WTC11 (cell line): ENCODE measurements at regions not wholly inside any gene's neighbourhood (a gene's known extent, or its start where the extent isn't known, plus 50 kb on each side); places are given as distances from the start of the nearest gene placed in this dataset.

Experiments
- ATAC-seq: fragments of 200-7000 bp; cut with Tn5 transposase; 2 replicates; pipeline ENCODE4 v1.10.0; 2021; ENCODE audit warnings: mild to moderate bottlenecking, moderate library complexity
- CTCF ChIA-PET: fragments of 300-600 bp; sonication (Branson Sonifier 250); formaldehyde crosslinking; loops from one replicate; lab custom pipeline; 2021; ENCODE audit warnings: antibody characterized with exemption; lab: Charles Lee
- POLR2A ChIA-PET: fragments of 350-600 bp; sonication (Branson Sonifier 250); formaldehyde crosslinking; loops from one replicate; lab custom pipeline; 2021; ENCODE audit warnings: antibody characterized with exemption; lab: Charles Lee
- DNase-seq: peaks from one replicate; pipeline ENCODE4 v3.0.0; 2021; ENCODE audit warnings: low spot score
- H3K27ac Mint-ChIP-seq: 2 replicates; pipeline ENCODE4 v1.8.0; 2021; ENCODE audit warnings: mixed read lengths
- H3K27me3 Mint-ChIP-seq: 2 replicates; pipeline ENCODE4 v1.8.0; 2021; ENCODE audit warnings: low read depth, mild to moderate bottlenecking, moderate library complexity, mixed read lengths
- H3K36me3 Mint-ChIP-seq: 2 replicates; pipeline ENCODE4 v1.8.0; 2021; ENCODE audit warnings: mixed read lengths
- H3K4me1 Mint-ChIP-seq: 2 replicates; pipeline ENCODE4 v1.8.0; 2022; ENCODE audit warnings: mixed read lengths
- H3K4me3 Mint-ChIP-seq: 2 replicates; pipeline ENCODE4 v1.8.0; 2021; ENCODE audit warnings: mild to moderate bottlenecking, moderate library complexity, mixed read lengths
- H3K9me3 Mint-ChIP-seq: 2 replicates; pipeline ENCODE4 v1.8.0; 2021; ENCODE audit warnings: mixed read lengths
- ATF3 ChIP-seq: sonication (generic); formaldehyde crosslinking; conservative IDR thresholded peaks from 2 replicates; pipeline ENCODE4 v1.8.1; 2022; ENCODE audit warnings: mild to moderate bottlenecking, missing genetic modification reagents
- E2F4 ChIP-seq: sonication (generic); formaldehyde crosslinking; IDR thresholded peaks from 2 replicates; pipeline ENCODE4 v1.8.1; 2022; ENCODE audit warnings: low read depth, mild to moderate bottlenecking, moderate library complexity, missing genetic modification reagents, borderline replicate concordance
- ELF4 ChIP-seq: sonication (generic); formaldehyde crosslinking; IDR thresholded peaks from 2 replicates; pipeline ENCODE4 v1.8.1; 2022; ENCODE audit warnings: low read depth, mild to moderate bottlenecking, moderate library complexity, missing genetic modification reagents
- FOXJ3 ChIP-seq: sonication (generic); formaldehyde crosslinking; IDR thresholded peaks from 2 replicates; pipeline ENCODE4 v1.9.0; 2021; ENCODE audit warnings: missing genetic modification reagents, mild to moderate bottlenecking, borderline replicate concordance
- FOXP4 ChIP-seq: sonication (generic); formaldehyde crosslinking; IDR thresholded peaks from 2 replicates; pipeline ENCODE4 v1.8.0; 2022; ENCODE audit warnings: mild to moderate bottlenecking, missing genetic modification reagents
- GTF2I ChIP-seq: fragments of 250-450 bp; sonication (Bioruptor Pico); conservative IDR thresholded peaks from 2 replicates; pipeline ENCODE4 v1.4.0; 2021; ENCODE audit warnings: mild to moderate bottlenecking
- HMGA2 ChIP-seq: fragments of 250-450 bp; sonication (Bioruptor Pico); IDR thresholded peaks from 2 replicates; pipeline ENCODE4 v1.4.0; 2021; ENCODE audit warnings: mild to moderate bottlenecking, moderate library complexity
- MAX ChIP-seq: sonication (generic); formaldehyde crosslinking; IDR thresholded peaks from 2 replicates; pipeline ENCODE4 v1.8.0; 2022; ENCODE audit warnings: mild to moderate bottlenecking, missing genetic modification reagents
- MYBL2 ChIP-seq: sonication (generic); formaldehyde crosslinking; IDR thresholded peaks from 2 replicates; pipeline ENCODE4 v1.8.1; 2023; ENCODE audit warnings: mild to moderate bottlenecking, moderate library complexity, missing genetic modification reagents
- PRRX2 ChIP-seq: fragments of 250-450 bp; sonication (Bioruptor Pico); IDR thresholded peaks from 2 replicates; pipeline ENCODE4 v1.8.0; 2021; ENCODE audit warnings: mild to moderate bottlenecking
- RORB ChIP-seq: fragments of 250-450 bp; sonication (Bioruptor Pico); IDR thresholded peaks from 2 replicates; pipeline ENCODE4 v1.9.0; 2021; ENCODE audit warnings: mild to moderate bottlenecking
- STAT6 ChIP-seq: sonication (generic); formaldehyde crosslinking; conservative IDR thresholded peaks from 2 replicates; pipeline ENCODE4 v1.8.1; 2023; ENCODE audit warnings: mild to moderate bottlenecking, low read depth, missing genetic modification reagents, moderate library complexity
- ZNF121 ChIP-seq: sonication (generic); formaldehyde crosslinking; IDR thresholded peaks from 2 replicates; pipeline ENCODE4 v1.8.0; 2023; ENCODE audit warnings: missing genetic modification reagents
- TF ChIP-seq, protein P1 (sequence below): sonication (generic); formaldehyde crosslinking; IDR thresholded peaks from 2 replicates; pipeline ENCODE4 v1.8.0; 2022; ENCODE audit warnings: missing genetic modification reagents
- TF ChIP-seq, protein P2 (sequence below): fragments of 250-450 bp; sonication (Bioruptor Pico); IDR thresholded peaks from 2 replicates; pipeline ENCODE4 v1.9.0; 2021; ENCODE audit warnings: mild to moderate bottlenecking
- TF ChIP-seq, protein P3 (sequence below): fragments of 250-450 bp; sonication (Bioruptor Pico); IDR thresholded peaks from 2 replicates; pipeline ENCODE4 v1.9.0; 2021; ENCODE audit warnings: moderate library complexity, mild to moderate bottlenecking, inconsistent platforms, borderline replicate concordance

GRCh38 chr4:65954416-65954815, 284.1 kb upstream of the EPHA5 start:
- TF ChIP-seq, protein P1, sequence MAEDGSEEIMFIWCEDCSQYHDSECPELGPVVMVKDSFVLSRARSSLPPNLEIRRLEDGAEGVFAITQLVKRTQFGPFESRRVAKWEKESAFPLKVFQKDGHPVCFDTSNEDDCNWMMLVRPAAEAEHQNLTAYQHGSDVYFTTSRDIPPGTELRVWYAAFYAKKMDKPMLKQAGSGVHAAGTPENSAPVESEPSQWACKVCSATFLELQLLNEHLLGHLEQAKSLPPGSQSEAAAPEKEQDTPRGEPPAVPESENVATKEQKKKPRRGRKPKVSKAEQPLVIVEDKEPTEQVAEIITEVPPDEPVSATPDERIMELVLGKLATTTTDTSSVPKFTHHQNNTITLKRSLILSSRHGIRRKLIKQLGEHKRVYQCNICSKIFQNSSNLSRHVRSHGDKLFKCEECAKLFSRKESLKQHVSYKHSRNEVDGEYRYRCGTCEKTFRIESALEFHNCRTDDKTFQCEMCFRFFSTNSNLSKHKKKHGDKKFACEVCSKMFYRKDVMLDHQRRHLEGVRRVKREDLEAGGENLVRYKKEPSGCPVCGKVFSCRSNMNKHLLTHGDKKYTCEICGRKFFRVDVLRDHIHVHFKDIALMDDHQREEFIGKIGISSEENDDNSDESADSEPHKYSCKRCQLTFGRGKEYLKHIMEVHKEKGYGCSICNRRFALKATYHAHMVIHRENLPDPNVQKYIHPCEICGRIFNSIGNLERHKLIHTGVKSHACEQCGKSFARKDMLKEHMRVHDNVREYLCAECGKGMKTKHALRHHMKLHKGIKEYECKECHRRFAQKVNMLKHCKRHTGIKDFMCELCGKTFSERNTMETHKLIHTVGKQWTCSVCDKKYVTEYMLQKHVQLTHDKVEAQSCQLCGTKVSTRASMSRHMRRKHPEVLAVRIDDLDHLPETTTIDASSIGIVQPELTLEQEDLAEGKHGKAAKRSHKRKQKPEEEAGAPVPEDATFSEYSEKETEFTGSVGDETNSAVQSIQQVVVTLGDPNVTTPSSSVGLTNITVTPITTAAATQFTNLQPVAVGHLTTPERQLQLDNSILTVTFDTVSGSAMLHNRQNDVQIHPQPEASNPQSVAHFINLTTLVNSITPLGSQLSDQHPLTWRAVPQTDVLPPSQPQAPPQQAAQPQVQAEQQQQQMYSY (CRISPR knock-in tag): no peak
- TF ChIP-seq RORB (no peak), E2F4 (CRISPR knock-in tag) (no peak), FOXP4 (CRISPR knock-in tag) (no peak), PRRX2 (no peak), ELF4 (CRISPR knock-in tag) (no peak), ATF3 (CRISPR knock-in tag) (no peak), STAT6 (CRISPR knock-in tag) (no peak), MYBL2 (no peak), MAX (CRISPR knock-in tag) (no peak)
- TF ChIP-seq, protein P2, sequence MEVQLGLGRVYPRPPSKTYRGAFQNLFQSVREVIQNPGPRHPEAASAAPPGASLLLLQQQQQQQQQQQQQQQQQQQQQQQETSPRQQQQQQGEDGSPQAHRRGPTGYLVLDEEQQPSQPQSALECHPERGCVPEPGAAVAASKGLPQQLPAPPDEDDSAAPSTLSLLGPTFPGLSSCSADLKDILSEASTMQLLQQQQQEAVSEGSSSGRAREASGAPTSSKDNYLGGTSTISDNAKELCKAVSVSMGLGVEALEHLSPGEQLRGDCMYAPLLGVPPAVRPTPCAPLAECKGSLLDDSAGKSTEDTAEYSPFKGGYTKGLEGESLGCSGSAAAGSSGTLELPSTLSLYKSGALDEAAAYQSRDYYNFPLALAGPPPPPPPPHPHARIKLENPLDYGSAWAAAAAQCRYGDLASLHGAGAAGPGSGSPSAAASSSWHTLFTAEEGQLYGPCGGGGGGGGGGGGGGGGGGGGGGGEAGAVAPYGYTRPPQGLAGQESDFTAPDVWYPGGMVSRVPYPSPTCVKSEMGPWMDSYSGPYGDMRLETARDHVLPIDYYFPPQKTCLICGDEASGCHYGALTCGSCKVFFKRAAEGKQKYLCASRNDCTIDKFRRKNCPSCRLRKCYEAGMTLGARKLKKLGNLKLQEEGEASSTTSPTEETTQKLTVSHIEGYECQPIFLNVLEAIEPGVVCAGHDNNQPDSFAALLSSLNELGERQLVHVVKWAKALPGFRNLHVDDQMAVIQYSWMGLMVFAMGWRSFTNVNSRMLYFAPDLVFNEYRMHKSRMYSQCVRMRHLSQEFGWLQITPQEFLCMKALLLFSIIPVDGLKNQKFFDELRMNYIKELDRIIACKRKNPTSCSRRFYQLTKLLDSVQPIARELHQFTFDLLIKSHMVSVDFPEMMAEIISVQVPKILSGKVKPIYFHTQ (CRISPR knock-in tag): no peak
- ChIA-PET CTCF (no interaction called here), POLR2A (no interaction called here)
- Mint-ChIP-seq H3K4me3 (no peak overlapping the region), H3K27ac (no peak overlapping the region), H3K4me1 (peaks cover 5% of the 10 kb centered on the region), H3K9me3 (peaks cover 4% of the 10 kb centered on the region; the same call in 1 of the 2 replicates), H3K27me3 (no peaks in the 10 kb centered on the region), H3K36me3 (no peaks in the 10 kb centered on the region)
- no peak for ATAC-seq
- no peak for DNase-seq

DNA sequence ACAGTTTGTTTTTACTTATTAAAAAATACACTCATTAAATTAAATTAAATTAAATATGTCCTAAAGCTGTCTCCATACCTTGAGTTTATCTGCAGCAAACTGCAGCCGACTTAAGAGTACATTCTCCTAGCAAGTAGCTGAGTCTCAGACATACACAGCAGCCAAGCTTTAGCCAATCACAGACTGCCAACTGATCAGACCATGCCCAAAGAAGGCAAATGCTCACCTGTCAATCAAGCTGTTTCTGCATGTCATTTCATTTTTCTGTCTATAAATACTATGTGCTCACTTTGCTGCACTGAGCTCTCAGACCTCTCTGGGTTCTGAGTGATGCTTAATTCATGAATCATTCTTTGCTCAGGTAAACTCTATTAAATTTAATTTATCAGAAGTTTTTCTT, 280.9 kb upstream of the EPHA5 start:
- ATAC-seq (peak; percentile 47; the same call in 1 of the 2 replicates), DNase-seq (no peak)
- H3K4me1 Mint-ChIP-seq: peaks cover 5% of the 10 kb centered on the region
- 0 out of 2 replicates have a peak, but pooled peaks cover 1% of the 10 kb centered on the region for H3K9me3 Mint-ChIP-seq
- H3K27me3 Mint-ChIP-seq: no peaks in the 10 kb centered on the region
- POLR2A ChIA-PET: no interaction called here
- no peak overlapping the region for H3K4me3 Mint-ChIP-seq
- 0 out of 2 replicates have a peak, but pooled peaks cover 1% of the 10 kb centered on the region for H3K36me3 Mint-ChIP-seq
- TF ChIP-seq, protein P2 (CRISPR knock-in tag): no peak
- TF ChIP-seq GTF2I (CRISPR knock-in tag): no peak
- TF ChIP-seq, protein P3, sequence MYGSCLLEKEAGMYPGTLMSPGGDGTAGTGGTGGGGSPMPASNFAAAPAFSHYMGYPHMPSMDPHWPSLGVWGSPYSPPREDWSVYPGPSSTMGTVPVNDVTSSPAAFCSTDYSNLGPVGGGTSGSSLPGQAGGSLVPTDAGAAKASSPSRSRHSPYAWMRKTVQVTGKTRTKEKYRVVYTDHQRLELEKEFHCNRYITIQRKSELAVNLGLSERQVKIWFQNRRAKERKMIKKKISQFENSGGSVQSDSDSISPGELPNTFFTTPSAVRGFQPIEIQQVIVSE (CRISPR knock-in tag): no peak
- no peak for TF ChIP-seq HMGA2 (CRISPR knock-in tag)
- TF ChIP-seq FOXJ3: no peak
- no peak for TF ChIP-seq ZNF121 (CRISPR knock-in tag)
- no peak overlapping the region for H3K27ac Mint-ChIP-seq
- CTCF ChIA-PET: interaction anchor here (0.6 kb wide), 1 partner anchor 1304 kb away, joined by 4 read pairs; no protein-coding TSS in a partner anchor
